Tibial nerve (tissue), 4 donors: ENCODE measurements at regions not wholly inside any gene's neighbourhood (a gene's known extent, or its start where the extent isn't known, plus 50 kb on each side); places are given as distances from the start of the nearest gene placed in this dataset.

Experiments
- CTCF ChIP-seq, 5 experiments: fragments of 200-600 bp in 3 of 5; fragments of 450-650 bp in 2 of 5; sonication (generic) in 3 of 5; IDR thresholded peaks; one replicate each; pipeline ENCODE4 v1.5.1; 2016 to 2019; ENCODE audit warnings: antibody characterized with exemption in 5 of 5, mild to moderate bottlenecking in 3 of 5, moderate library complexity in 2 of 5
- EP300 ChIP-seq, 2 donors: sonication (generic); formaldehyde crosslinking; IDR thresholded peaks; one replicate each; pipeline ENCODE4 v1.6.1; 2017; ENCODE audit warnings: antibody characterized with exemption in 2 of 2, mild to moderate bottlenecking in 1 of 2
- POLR2A ChIP-seq, 2 donors: fragments of 450-650 bp; IDR thresholded peaks; one replicate each; pipeline ENCODE4 v1.6.1; 2017; ENCODE audit warnings: antibody characterized with exemption in 2 of 2, mild to moderate bottlenecking in 2 of 2, moderate library complexity in 2 of 2

GRCh38 chr13:92991692-92992091, 234.9 kb upstream of the GPC6 start:
- no peak for TF ChIP-seq CTCF (IDR thresholded peaks at IDR 0.05)
- TF ChIP-seq EP300 (IDR thresholded peaks at IDR 0.05) = no peak
- no peak for TF ChIP-seq POLR2A (IDR thresholded peaks at IDR 0.05)
